ENCODE measurements at regions not wholly inside any gene's neighbourhood (a gene's known extent, or its start where the extent isn't known, plus 50 kb on each side); places are given as distances from the start of the nearest gene placed in this dataset.
A peak's percentile ranks its signal among the peaks of the same experiment; 100 is the strongest.

DNA sequence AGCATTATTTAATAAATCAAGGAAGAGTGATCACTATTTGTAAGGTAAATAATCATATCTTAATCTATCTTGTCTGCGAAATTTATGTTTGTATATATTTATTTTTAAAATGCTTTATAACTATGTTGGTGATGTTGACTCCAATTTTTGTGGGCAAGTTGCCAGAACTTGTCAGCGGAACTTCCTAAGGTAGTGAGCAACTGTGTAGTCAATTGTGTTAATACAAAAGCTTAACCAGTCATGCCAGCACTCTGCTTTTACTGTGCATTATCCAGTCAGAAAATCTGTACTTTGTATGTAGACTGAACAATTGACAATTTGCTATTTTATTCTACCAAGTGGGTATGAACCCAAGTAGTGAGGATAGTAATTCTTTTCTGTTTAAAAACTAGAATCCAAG, 61.9 kb upstream of the RND3 start:
- TF ChIP-seq, protein P1, sequence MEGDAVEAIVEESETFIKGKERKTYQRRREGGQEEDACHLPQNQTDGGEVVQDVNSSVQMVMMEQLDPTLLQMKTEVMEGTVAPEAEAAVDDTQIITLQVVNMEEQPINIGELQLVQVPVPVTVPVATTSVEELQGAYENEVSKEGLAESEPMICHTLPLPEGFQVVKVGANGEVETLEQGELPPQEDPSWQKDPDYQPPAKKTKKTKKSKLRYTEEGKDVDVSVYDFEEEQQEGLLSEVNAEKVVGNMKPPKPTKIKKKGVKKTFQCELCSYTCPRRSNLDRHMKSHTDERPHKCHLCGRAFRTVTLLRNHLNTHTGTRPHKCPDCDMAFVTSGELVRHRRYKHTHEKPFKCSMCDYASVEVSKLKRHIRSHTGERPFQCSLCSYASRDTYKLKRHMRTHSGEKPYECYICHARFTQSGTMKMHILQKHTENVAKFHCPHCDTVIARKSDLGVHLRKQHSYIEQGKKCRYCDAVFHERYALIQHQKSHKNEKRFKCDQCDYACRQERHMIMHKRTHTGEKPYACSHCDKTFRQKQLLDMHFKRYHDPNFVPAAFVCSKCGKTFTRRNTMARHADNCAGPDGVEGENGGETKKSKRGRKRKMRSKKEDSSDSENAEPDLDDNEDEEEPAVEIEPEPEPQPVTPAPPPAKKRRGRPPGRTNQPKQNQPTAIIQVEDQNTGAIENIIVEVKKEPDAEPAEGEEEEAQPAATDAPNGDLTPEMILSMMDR (IDR thresholded peaks at IDR 0.05; ENCODE audit: low read depth, low read length, missing control alignments) = no peak
- no peak overlapping the region for H3K4me3 ChIP-seq (replicated peaks; ENCODE audit: low read depth, low read length)
- DNase-seq (ENCODE audit: extremely low read depth, low read depth) = no peak

DNA sequence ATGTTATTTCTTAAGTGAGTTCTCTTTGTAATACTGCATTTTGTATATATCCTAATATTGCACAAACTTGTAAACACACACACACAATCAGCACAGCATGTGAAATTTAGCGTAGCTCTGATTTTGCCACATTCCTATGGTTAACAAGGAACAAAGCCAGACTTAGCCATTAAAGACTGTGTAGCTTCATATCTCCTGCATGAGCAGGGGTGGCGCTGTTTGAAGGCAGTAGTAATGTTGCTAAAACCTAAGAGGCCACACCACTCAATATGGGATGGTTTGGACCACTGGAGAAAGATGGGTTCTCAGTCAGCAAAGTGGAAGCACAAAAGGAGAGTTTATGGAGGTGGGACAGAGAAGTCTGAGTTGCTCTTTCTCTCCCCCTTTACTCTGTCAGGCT, 61.1 kb upstream of the RND3 start:
- DNase-seq (ENCODE audit: extremely low read depth, low read depth) = no peak
- TF ChIP-seq, protein P1 (IDR thresholded peaks at IDR 0.05; ENCODE audit: low read depth, low read length, missing control alignments) = peak; percentile 65
- no peak overlapping the region for H3K4me3 ChIP-seq (replicated peaks; ENCODE audit: low read depth, low read length)

- no peak for DNase-seq (ENCODE audit: extremely low read depth, low read depth)
- H3K4me3 ChIP-seq (replicated peaks; ENCODE audit: low read depth, low read length) = no peak overlapping the region
- TF ChIP-seq, protein P1 (IDR thresholded peaks at IDR 0.05; ENCODE audit: low read depth, low read length, missing control alignments) = no peak
Observed at GRCh38 chr2:150545916-150546315, 58.4 kb upstream of the RND3 start.

DNA sequence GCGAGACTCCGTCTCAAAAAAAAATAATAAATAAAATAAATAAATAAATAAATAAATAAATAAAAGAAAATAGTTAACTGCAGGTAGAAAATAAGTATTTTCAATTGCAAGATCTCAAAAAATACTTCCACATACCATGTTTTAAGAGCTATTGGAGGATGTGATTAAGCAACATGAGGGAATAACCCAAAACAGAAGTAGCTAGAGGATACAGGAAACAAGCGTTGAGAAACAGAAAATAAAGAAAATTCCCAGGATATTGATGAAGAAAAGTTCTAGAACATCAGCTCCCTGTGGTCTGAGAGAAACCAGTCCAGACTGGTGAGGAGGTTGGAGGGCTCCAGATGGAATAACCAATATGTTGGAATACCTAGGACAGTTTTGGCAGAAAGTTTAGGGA, 57.3 kb upstream of the RND3 start:
- TF ChIP-seq, protein P1 (IDR thresholded peaks at IDR 0.05; ENCODE audit: low read depth, low read length, missing control alignments) = no peak

GRCh38 chr2:150542692-150543091, 55.2 kb upstream of the RND3 start:
- no peak overlapping the region for H3K4me3 ChIP-seq (replicated peaks; ENCODE audit: low read depth, low read length)
- DNase-seq (ENCODE audit: extremely low read depth, low read depth) = no peak
- TF ChIP-seq, protein P1 (IDR thresholded peaks at IDR 0.05; ENCODE audit: low read depth, low read length, missing control alignments) = no peak

More for the DNA sequence above, 57.3 kb upstream of the RND3 start:
- DNase-seq (ENCODE audit: extremely low read depth, low read depth) = no peak
- no peak overlapping the region for H3K4me3 ChIP-seq (replicated peaks; ENCODE audit: low read depth, low read length)

GRCh38 chr2:150542172-150542571, 54.7 kb upstream of the RND3 start:
- TF ChIP-seq, protein P1 (IDR thresholded peaks at IDR 0.05; ENCODE audit: low read depth, low read length, missing control alignments) = no peak
- H3K4me3 ChIP-seq (replicated peaks; ENCODE audit: low read depth, low read length) = no peak overlapping the region
- DNase-seq (ENCODE audit: extremely low read depth, low read depth) = no peak

DNA sequence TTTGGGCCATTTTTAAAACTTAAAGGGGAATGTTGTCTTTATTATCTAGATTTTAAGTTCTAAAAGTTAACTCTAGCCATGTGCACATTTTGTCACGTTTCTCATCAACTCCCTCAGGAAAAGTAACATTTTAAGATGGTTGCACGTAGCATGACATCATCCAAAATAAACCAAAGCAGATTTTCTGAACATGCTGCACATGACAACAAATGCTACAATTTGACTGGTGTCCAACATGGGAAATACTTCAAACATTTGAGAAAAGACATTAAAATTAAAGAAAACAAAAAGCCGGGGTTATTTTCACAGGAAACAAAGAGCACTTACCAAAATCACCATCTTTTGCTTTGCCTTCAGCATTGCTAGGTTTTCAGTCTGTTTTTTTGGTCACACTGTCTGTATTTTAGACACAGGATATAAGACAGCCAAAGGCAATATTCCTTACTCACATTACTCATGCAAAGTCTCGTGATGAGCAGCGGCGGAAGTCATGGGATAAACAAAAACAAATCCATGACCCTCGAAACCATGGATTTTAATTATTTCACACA, 51.3 kb upstream of the RND3 start:
- TF ChIP-seq, protein P1 (IDR thresholded peaks at IDR 0.05; ENCODE audit: low read depth, low read length, missing control alignments) = no peak
- peak; percentile 61 for DNase-seq (ENCODE audit: extremely low read depth, low read depth)

More for the DNA sequence above, 51.3 kb upstream of the RND3 start:
- H3K4me3 ChIP-seq (replicated peaks; ENCODE audit: low read depth, low read length) = no peak overlapping the region
